H1 (cell line): ENCODE measurements at regions not wholly inside any gene's neighbourhood (a gene's known extent, or its start where the extent isn't known, plus 50 kb on each side); places are given as distances from the start of the nearest gene placed in this dataset.

Experiments used
- CTCF ChIA-PET: fragments of 300-600 bp; sonication (Branson Sonifier 250); formaldehyde crosslinking; loops from one replicate; lab custom pipeline; 2021; ENCODE audit not compliant: partially characterized antibody; lab: Charles Lee
- POLR2A ChIA-PET: fragments of 300-600 bp; sonication (Branson Sonifier 250); formaldehyde crosslinking; loops from one replicate; lab custom pipeline; 2021; ENCODE audit warnings: inconsistent platforms; ENCODE audit not compliant: partially characterized antibody; lab: Charles Lee
- DNase-seq, 2 experiments: peaks; one replicate each; pipeline versions ENCODE4 v3.0.0 to v3.0.0-alpha.2; 2010 to 2022; ENCODE audit warnings: low spot score in 2 of 2, low read depth in 1 of 2, mixed read lengths in 1 of 2
- FAIRE-seq: peaks from 2 replicates; lab custom pipeline; 2011; peaks lifted over from hg19 to GRCh38; lab: Jason Lieb, UNC
- H2AFZ ChIP-seq: 2 replicates; pipeline ENCODE4 v1.8.1; 2012; ENCODE audit warnings: low read length, inconsistent platforms
- H2AK5ac ChIP-seq: 2 replicates; pipeline ENCODE4 v1.6.1; 2013; ENCODE audit warnings: low read depth, low read length
- H2BK120ac ChIP-seq: replicated peaks from 2 replicates; pipeline ENCODE3; 2013; ENCODE audit warnings: low read depth, low read length, inconsistent platforms
- H2BK12ac ChIP-seq: 2 replicates; pipeline ENCODE4 v1.6.1; 2013; ENCODE audit warnings: low read depth, low read length
- H2BK15ac ChIP-seq: 2 replicates; pipeline ENCODE4 v1.6.1; 2013; ENCODE audit warnings: low read length
- H2BK20ac ChIP-seq: 2 replicates; pipeline ENCODE4 v1.6.1; 2013; ENCODE audit warnings: low read length
- H2BK5ac ChIP-seq: 2 replicates; pipeline ENCODE4 v1.6.1; 2013; ENCODE audit warnings: low read depth, low read length
- H3K14ac ChIP-seq: 2 replicates; pipeline ENCODE4 v1.6.1; 2013; ENCODE audit warnings: inconsistent platforms; ENCODE audit not compliant: insufficient read length
- H3K18ac ChIP-seq: 2 replicates; pipeline ENCODE4 v1.6.1; 2013; ENCODE audit warnings: low read length; ENCODE audit errors: extremely low read depth
- H3K23ac ChIP-seq: 2 replicates; pipeline ENCODE4 v1.6.1; 2013; ENCODE audit warnings: inconsistent platforms; ENCODE audit not compliant: insufficient read length
- H3K23me2 ChIP-seq: 2 replicates; pipeline ENCODE4 v1.6.1; 2013; ENCODE audit warnings: low read depth, low read length
- H3K27ac ChIP-seq: 2 replicates; pipeline ENCODE4 v1.6.1; 2011; ENCODE audit warnings: low read depth, low read length, inconsistent platforms
- H3K27me3 ChIP-seq, 4 experiments: replicated peaks in 1 of 4; 1 replicate in 1 of 4; 2 replicates in 3 of 4; pipeline versions ENCODE4 v1.6.1 to v1.8.1; 2011 to 2013; ENCODE audit warnings: low read length in 3 of 4, mild to moderate bottlenecking in 3 of 4, inconsistent platforms in 2 of 4, mixed read lengths in 2 of 4, moderate library complexity in 1 of 4; ENCODE audit not compliant: control insufficient read depth in 3 of 4, insufficient read depth in 3 of 4; ENCODE audit errors: extremely low read depth in 1 of 4
- H3K36me3 ChIP-seq, 4 experiments: 2 replicates each; pipeline versions ENCODE4 v1.6.1 to v1.8.1; 2011 to 2013; ENCODE audit warnings: mild to moderate bottlenecking in 4 of 4, low read length in 3 of 4, moderate library complexity in 2 of 4, control low read depth in 1 of 4, inconsistent platforms in 1 of 4; ENCODE audit not compliant: insufficient read depth in 4 of 4, control insufficient read depth in 2 of 4
- H3K4ac ChIP-seq: replicated peaks from 2 replicates; pipeline ENCODE3; 2013; ENCODE audit warnings: low read length, low read depth, mixed read lengths, inconsistent platforms; ENCODE audit not compliant: insufficient read length
- H3K4me1 ChIP-seq, 4 experiments: replicated peaks in 1 of 4; 1 replicate in 1 of 4; 2 replicates in 3 of 4; pipeline versions ENCODE4 v1.6.1 to v1.8.1; 2011 to 2013; ENCODE audit warnings: low read length in 3 of 4, inconsistent platforms in 2 of 4, mixed read lengths in 1 of 4; ENCODE audit not compliant: insufficient read depth in 4 of 4, control insufficient read depth in 3 of 4
- H3K4me2 ChIP-seq, 2 experiments: 2 replicates each; pipeline versions ENCODE4 v1.6.1 to v1.8.1; 2011 to 2013; ENCODE audit warnings: low read depth in 2 of 2, low read length in 2 of 2, control low read depth in 1 of 2, inconsistent platforms in 1 of 2, mild to moderate bottlenecking in 1 of 2; ENCODE audit not compliant: insufficient read depth in 1 of 2
- H3K4me3 ChIP-seq, 4 experiments: fragments of 200-600, 300-600 bp in 1 of 4; sonication (generic), shearing (Covaris generic), sonication (Bioruptor Twin) in 1 of 4; 2 replicates each; pipeline versions ENCODE4 v1.5.1 to v1.8.1; 2011 to 2016; ENCODE audit warnings: low read length in 4 of 4, low read depth in 3 of 4, control low read depth in 2 of 4, inconsistent platforms in 2 of 4, mild to moderate bottlenecking in 2 of 4, mixed read lengths in 1 of 4, moderate library complexity in 1 of 4; ENCODE audit not compliant: insufficient read depth in 2 of 4; ENCODE audit errors: extremely low read depth in 1 of 4
- H3K56ac ChIP-seq: replicated peaks from 2 replicates; pipeline ENCODE3; 2013; ENCODE audit warnings: low read depth, mild to moderate bottlenecking, mixed read lengths, low read length, inconsistent platforms; ENCODE audit not compliant: insufficient read length
- H3K79me1 ChIP-seq: 2 replicates; pipeline ENCODE4 v1.6.1; 2013; ENCODE audit warnings: low read depth, low read length, control low read depth
- H3K79me2 ChIP-seq, 2 experiments: 2 replicates each; pipeline versions ENCODE4 v1.6.1 to v1.8.1; 2012 to 2013; ENCODE audit warnings: low read length in 2 of 2, mild to moderate bottlenecking in 2 of 2, inconsistent platforms in 1 of 2; ENCODE audit not compliant: insufficient read depth in 2 of 2, control insufficient read depth in 1 of 2
- H3K9ac ChIP-seq, 4 experiments: replicated peaks in 1 of 4; 1 replicate in 1 of 4; 2 replicates in 3 of 4; pipeline versions ENCODE4 v1.6.1 to v1.8.1; 2011 to 2013; ENCODE audit warnings: low read depth in 3 of 4, low read length in 3 of 4, control low read depth in 2 of 4, mild to moderate bottlenecking in 2 of 4, moderate library complexity in 2 of 4, inconsistent platforms in 1 of 4; ENCODE audit errors: extremely low read depth in 1 of 4
- H3K9me3 ChIP-seq, 2 experiments: 2 replicates each; pipeline versions ENCODE4 v1.6.1 to v1.8.1; 2012 to 2013; ENCODE audit warnings: mild to moderate bottlenecking in 2 of 2, moderate library complexity in 2 of 2, control low read depth in 1 of 2, inconsistent platforms in 1 of 2, low read depth in 1 of 2, low read length in 1 of 2, mixed read lengths in 1 of 2; ENCODE audit not compliant: insufficient read depth in 2 of 2
- H4K20me1 ChIP-seq, 2 experiments: replicated peaks in 1 of 2; 2 replicates each; pipeline versions ENCODE3 to v1.8.1; 2011 to 2013; ENCODE audit warnings: inconsistent platforms in 2 of 2, low read length in 2 of 2, mild to moderate bottlenecking in 1 of 2; ENCODE audit not compliant: insufficient read depth in 2 of 2, control insufficient read depth in 1 of 2
- H4K5ac ChIP-seq: 2 replicates; pipeline ENCODE4 v1.6.1; 2013; ENCODE audit warnings: low read length, low read depth, mixed read lengths, inconsistent platforms; ENCODE audit not compliant: insufficient read length
- H4K8ac ChIP-seq: 2 replicates; pipeline ENCODE4 v1.8.0; 2013; ENCODE audit warnings: mild to moderate bottlenecking, moderate library complexity, low read length, inconsistent platforms; ENCODE audit not compliant: insufficient read depth; ENCODE audit errors: extremely low read depth
- H4K91ac ChIP-seq: replicated peaks from 2 replicates; pipeline ENCODE3; 2013; ENCODE audit warnings: low read length, mixed read lengths, inconsistent platforms; ENCODE audit not compliant: insufficient read length
- GABPA ChIP-seq: IDR thresholded peaks from 2 replicates; pipeline ENCODE4 v1.6.1; 2011; ENCODE audit warnings: mild to moderate bottlenecking, low read length, moderate library complexity, borderline replicate concordance; ENCODE audit not compliant: insufficient read depth
- HDAC2 ChIP-seq, 2 experiments: fragments of 300-600 bp in 1 of 2; sonication (generic) in 1 of 2; IDR thresholded peaks; 2 replicates each; pipeline ENCODE4 v1.6.1; 2011 to 2012; ENCODE audit warnings: low read depth in 2 of 2, low read length in 2 of 2, mild to moderate bottlenecking in 2 of 2, moderate library complexity in 2 of 2, borderline replicate concordance in 1 of 2, inconsistent platforms in 1 of 2
- PHF8 ChIP-seq: fragments of 200-600 bp; sonication (generic); conservative IDR thresholded peaks from 2 replicates; pipeline ENCODE4 v1.7.1; 2012; ENCODE audit warnings: low read depth, mild to moderate bottlenecking, inconsistent platforms, low read length, moderate library complexity
- SRF ChIP-seq: IDR thresholded peaks from 2 replicates; pipeline ENCODE4 v1.6.1; 2011; ENCODE audit warnings: mild to moderate bottlenecking, low read depth, low read length, moderate library complexity
- WGBS, 2 experiments: shearing (Covaris generic) in 1 of 2; methylation state at CpG; one replicate each; pipeline versions ENCODE4 v1.1.6 to v1.1.7; 2013 to 2015; ENCODE audit warnings: low lambda C conversion rate in 2 of 2, mixed read lengths in 2 of 2, inconsistent platforms in 1 of 2, low coverage in 1 of 2, missing lambda C conversion rate in 1 of 2; ENCODE audit not compliant: insufficient replicate concordance in 2 of 2, insufficient coverage in 1 of 2, insufficient read length in 1 of 2; ENCODE audit errors: extremely low coverage in 1 of 2, missing lambda C conversion rate in 1 of 2; 5-methylcytosine and 5-hydroxymethylcytosine counted together

DNA sequence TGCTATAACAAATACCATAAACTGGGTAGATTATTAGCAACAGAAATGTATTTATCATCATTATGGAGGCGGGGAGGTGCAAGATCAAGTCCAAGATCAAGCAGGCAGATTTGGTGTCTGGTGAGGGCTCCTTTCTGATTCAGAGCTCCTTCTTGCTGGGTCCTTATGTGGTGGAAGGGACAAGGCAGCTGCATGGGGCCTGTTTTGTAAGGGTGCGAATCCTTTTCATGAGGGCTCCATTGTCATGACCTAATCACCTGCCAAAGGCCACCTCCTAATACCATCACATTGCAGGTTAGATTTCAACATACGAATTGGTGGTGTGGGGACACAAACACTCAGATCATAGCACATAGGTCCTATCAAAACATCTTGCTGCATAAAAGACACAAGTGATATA is 84.4 kb upstream of the CCDC150 start:
- H3K36me3 ChIP-seq, result no peaks in the 10 kb centered on the region
- peaks cover 0 to 4% (median 0%) of the 10 kb centered on the region in 4 experiments; a peak in 1 of 7 replicates for H3K4me1 ChIP-seq
- no peak for FAIRE-seq
- no peak overlapping the region for H2BK20ac ChIP-seq
- CTCF ChIA-PET, result no interaction called here
- no peak overlapping the region for H2BK5ac ChIP-seq
- H3K14ac ChIP-seq, result no peak overlapping the region
- no peak overlapping the region for H3K4me2 ChIP-seq
- H2BK15ac ChIP-seq, result no peak overlapping the region
- no peak for DNase-seq
- H3K79me2 ChIP-seq, result no peaks in the 10 kb centered on the region
- no peak overlapping the region for H4K91ac ChIP-seq
- H4K5ac ChIP-seq, result no peak overlapping the region
- H4K8ac ChIP-seq, result no peak overlapping the region
- no peaks in the 10 kb centered on the region for H3K27me3 ChIP-seq
- POLR2A ChIA-PET, result no interaction called here
- H3K23ac ChIP-seq, result no peak overlapping the region
- no peak overlapping the region for H3K4me3 ChIP-seq
- no peak overlapping the region for H3K56ac ChIP-seq
- no peak overlapping the region for H3K4ac ChIP-seq
- no peak overlapping the region for H2BK12ac ChIP-seq
- no peak overlapping the region for H2AK5ac ChIP-seq
- 88% methylated on average over 3 of the region's 3 CpGs; no CpG with 5 or more reads in 1 of the 2 experiments for WGBS, 2 experiments
- no peak overlapping the region for H2AFZ ChIP-seq
- no peak overlapping the region for H2BK120ac ChIP-seq
- no peak overlapping the region for H3K9ac ChIP-seq
- no peaks in the 10 kb centered on the region for H3K23me2 ChIP-seq
- H3K9me3 ChIP-seq, result no peaks in the 10 kb centered on the region
- H3K18ac ChIP-seq, result no peak overlapping the region
- no peak for TF ChIP-seq HDAC2 (IDR thresholded peaks at IDR 0.05; ENCODE audit: borderline replicate concordance in 1 of 2, low read depth in 2 of 2, low read length in 2 of 2)
- no peak for TF ChIP-seq GABPA
- TF ChIP-seq PHF8, result no peak
- no peak for TF ChIP-seq SRF
- no peaks in the 10 kb centered on the region for H4K20me1 ChIP-seq
- H3K79me1 ChIP-seq, result no peaks in the 10 kb centered on the region
- H3K27ac ChIP-seq, result no peak overlapping the region
